ENCODE measurements at regions not wholly inside any gene's neighbourhood (a gene's known extent, or its start where the extent isn't known, plus 50 kb on each side); places are given as distances from the start of the nearest gene placed in this dataset.

DNA sequence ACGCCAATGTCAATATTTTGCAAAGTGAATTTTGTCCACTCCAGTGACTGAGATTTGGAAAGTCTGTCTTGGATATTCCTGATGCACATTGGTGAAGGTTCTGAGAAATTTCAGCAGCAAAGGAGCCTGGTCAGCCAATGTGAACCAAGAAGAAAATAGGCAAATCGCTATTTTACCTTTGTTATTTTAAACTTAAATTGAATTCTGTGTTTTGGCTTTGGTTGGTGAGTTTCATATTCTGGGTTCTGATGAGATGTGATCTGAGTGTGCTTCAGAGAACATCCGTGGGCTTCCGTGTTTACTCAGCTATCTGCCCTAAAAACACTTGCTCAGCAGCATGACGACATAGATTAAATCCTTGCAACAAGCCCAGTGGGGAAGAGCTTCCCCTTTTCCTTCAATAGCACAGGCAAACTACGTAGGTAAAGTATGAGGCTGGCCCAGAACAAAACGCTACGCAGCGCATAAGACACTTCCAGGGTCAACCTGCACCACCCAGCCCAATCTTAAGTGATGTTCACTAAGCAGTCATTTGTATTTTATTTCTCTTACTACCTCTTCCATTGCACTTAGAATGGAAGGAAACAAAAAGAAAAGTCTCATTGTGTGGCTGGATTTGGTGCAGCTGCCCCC lies 176.4 kb upstream of the KAZN start:
- TF ChIP-seq, protein P1, sequence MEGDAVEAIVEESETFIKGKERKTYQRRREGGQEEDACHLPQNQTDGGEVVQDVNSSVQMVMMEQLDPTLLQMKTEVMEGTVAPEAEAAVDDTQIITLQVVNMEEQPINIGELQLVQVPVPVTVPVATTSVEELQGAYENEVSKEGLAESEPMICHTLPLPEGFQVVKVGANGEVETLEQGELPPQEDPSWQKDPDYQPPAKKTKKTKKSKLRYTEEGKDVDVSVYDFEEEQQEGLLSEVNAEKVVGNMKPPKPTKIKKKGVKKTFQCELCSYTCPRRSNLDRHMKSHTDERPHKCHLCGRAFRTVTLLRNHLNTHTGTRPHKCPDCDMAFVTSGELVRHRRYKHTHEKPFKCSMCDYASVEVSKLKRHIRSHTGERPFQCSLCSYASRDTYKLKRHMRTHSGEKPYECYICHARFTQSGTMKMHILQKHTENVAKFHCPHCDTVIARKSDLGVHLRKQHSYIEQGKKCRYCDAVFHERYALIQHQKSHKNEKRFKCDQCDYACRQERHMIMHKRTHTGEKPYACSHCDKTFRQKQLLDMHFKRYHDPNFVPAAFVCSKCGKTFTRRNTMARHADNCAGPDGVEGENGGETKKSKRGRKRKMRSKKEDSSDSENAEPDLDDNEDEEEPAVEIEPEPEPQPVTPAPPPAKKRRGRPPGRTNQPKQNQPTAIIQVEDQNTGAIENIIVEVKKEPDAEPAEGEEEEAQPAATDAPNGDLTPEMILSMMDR (IDR thresholded peaks at IDR 0.05; ENCODE audit: low read depth, low read length, poor library complexity, severe bottlenecking): no peak
- TF ChIP-seq EZH2phosphoT487 (IDR thresholded peaks at IDR 0.05; ENCODE audit: borderline replicate concordance, low read length): no peak

Measured in DOHH2 (cell line).